ENCODE measurements at regions not wholly inside any gene's neighbourhood (a gene's known extent, or its start where the extent isn't known, plus 50 kb on each side); places are given as distances from the start of the nearest gene placed in this dataset.
"Not testable (repeated sequence)": the region's sequence is repeated elsewhere in the genome, so short reads cannot be mapped to it uniquely, and the experiment has no call there.

- no peaks in the 10 kb centered on the region for H3K27me3 ChIP-seq
- H3K4me2 ChIP-seq = no peak overlapping the region; a peak in 1 of 22 replicates
- no peak for TF ChIP-seq Cebpa-rat (IDR thresholded peaks at IDR 0.05)
- no peaks in the 10 kb centered on the region for H4K20me1 ChIP-seq
- H3K27ac ChIP-seq = no peak overlapping the region
- no peaks in the 10 kb centered on the region; a peak in 1 of 22 replicates for H3K9me3 ChIP-seq (replicated peaks in 1 of 11)
- no peak overlapping the region for H3K9ac ChIP-seq
- H3K36me3 ChIP-seq = no peaks in the 10 kb centered on the region
- no peak overlapping the region for H3K4me3 ChIP-seq
- H3K4me1 ChIP-seq = peaks cover 0 to 28% (median 23%) of the 10 kb centered on the region in 10 experiments; a peak in 16 of 20 replicates
Observed at GRCh38 chr10:84706875-84707274, 378.5 kb downstream of the CCSER2 start.

- no peaks in the 10 kb centered on the region for H3K36me3 ChIP-seq
- H3K9ac ChIP-seq = no peak overlapping the region
- H3K4me3 ChIP-seq = no peak overlapping the region
- no peak for TF ChIP-seq Cebpa-rat (IDR thresholded peaks at IDR 0.05)
- no peak overlapping the region for H3K27ac ChIP-seq
- no peaks in the 10 kb centered on the region for H3K4me1 ChIP-seq
- H4K20me1 ChIP-seq = no peaks in the 10 kb centered on the region
- no peaks in the 10 kb centered on the region for H3K27me3 ChIP-seq
- H3K9me3 ChIP-seq (replicated peaks in 1 of 11) = no peaks in the 10 kb centered on the region
- no peak overlapping the region for H3K4me2 ChIP-seq
Observed at GRCh38 chr10:84715911-84716310, 387.5 kb downstream of the CCSER2 start.

GRCh38 chr10:84718877-84719616, 390.7 kb downstream of the CCSER2 start:
- no peak overlapping the region for H3K4me2 ChIP-seq
- no peaks in the 10 kb centered on the region for H3K36me3 ChIP-seq
- H3K27ac ChIP-seq = no peak overlapping the region
- H3K9ac ChIP-seq = no peak overlapping the region
- H3K4me1 ChIP-seq = no peaks in the 10 kb centered on the region
- no peak for TF ChIP-seq Cebpa-rat (IDR thresholded peaks at IDR 0.05)
- no peaks in the 10 kb centered on the region for H3K27me3 ChIP-seq
- no peaks in the 10 kb centered on the region for H4K20me1 ChIP-seq
- H3K9me3 ChIP-seq (replicated peaks in 1 of 11) = no peaks in the 10 kb centered on the region
- no peak overlapping the region for H3K4me3 ChIP-seq

- Histone ChIP-seq H3K4me3 (no peak overlapping the region), H3K4me1 (no peaks in the 10 kb centered on the region), H3K9me3 (replicated peaks in 1 of 11) (no peaks in the 10 kb centered on the region), H3K9ac (no peak overlapping the region), H3K4me2 (no peak overlapping the region), H3K36me3 (no peaks in the 10 kb centered on the region), H4K20me1 (no peaks in the 10 kb centered on the region), H3K27ac (no peak overlapping the region), H3K27me3 (no peaks in the 10 kb centered on the region)
- no peak for TF ChIP-seq Cebpa-rat (IDR thresholded peaks at IDR 0.05)
Observed at GRCh38 chr10:84719687-84720086, 391.3 kb downstream of the CCSER2 start.

GRCh38 chr10:84727398-84727797, 399.0 kb downstream of the CCSER2 start:
- H3K27me3 ChIP-seq = no peaks in the 10 kb centered on the region
- no peaks in the 10 kb centered on the region for H3K4me1 ChIP-seq
- H3K9ac ChIP-seq = no peak overlapping the region
- no peaks in the 10 kb centered on the region for H4K20me1 ChIP-seq
- H3K36me3 ChIP-seq = no peaks in the 10 kb centered on the region
- H3K9me3 ChIP-seq (replicated peaks in 1 of 11) = peaks cover 0 to 13% (median 0%) of the 10 kb centered on the region in 11 experiments; a peak in 4 of 22 replicates
- TF ChIP-seq Cebpa-rat (IDR thresholded peaks at IDR 0.05) = no peak
- H3K4me3 ChIP-seq = no peak overlapping the region
- no peak overlapping the region for H3K4me2 ChIP-seq
- H3K27ac ChIP-seq = no peak overlapping the region

GRCh38 chr10:84739126-84739525, 410.7 kb downstream of the CCSER2 start:
- H3K36me3 ChIP-seq; H3K27ac ChIP-seq; H3K4me2 ChIP-seq; H4K20me1 ChIP-seq; H3K9me3 ChIP-seq (replicated peaks in 1 of 11); H3K27me3 ChIP-seq; H3K4me3 ChIP-seq; H3K9ac ChIP-seq; H3K4me1 ChIP-seq: not testable (repeated sequence)

- no peaks in the 10 kb centered on the region for H4K20me1 ChIP-seq
- no peak overlapping the region for H3K27ac ChIP-seq
- H3K4me2 ChIP-seq = no peak overlapping the region
- 0 out of 22 replicates have a peak, but pooled peaks cover 0 to 4% (median 0%) of the 10 kb centered on the region in 11 experiments for H3K9me3 ChIP-seq (replicated peaks in 1 of 11)
- no peaks in the 10 kb centered on the region for H3K36me3 ChIP-seq
- TF ChIP-seq Cebpa-rat (IDR thresholded peaks at IDR 0.05) = no peak
- H3K4me3 ChIP-seq = no peak overlapping the region
- H3K27me3 ChIP-seq = no peaks in the 10 kb centered on the region
- no peak overlapping the region for H3K9ac ChIP-seq
- no peaks in the 10 kb centered on the region for H3K4me1 ChIP-seq
Observed at GRCh38 chr10:84739641-84740040, 411.3 kb downstream of the CCSER2 start.

- 0 out of 22 replicates have a peak, but pooled peaks cover 0 to 4% (median 0%) of the 10 kb centered on the region in 11 experiments for H3K9me3 ChIP-seq (replicated peaks in 1 of 11)
- H3K4me3 ChIP-seq = no peak overlapping the region
- no peak for TF ChIP-seq Cebpa-rat (IDR thresholded peaks at IDR 0.05)
Observed at GRCh38 chr10:84743483-84743882, 415.1 kb downstream of the CCSER2 start.

GRCh38 chr10:84755311-84755710, 426.9 kb downstream of the CCSER2 start:
- no peak overlapping the region for H3K27ac ChIP-seq
- no peak for TF ChIP-seq Cebpa-rat (IDR thresholded peaks at IDR 0.05)

More at GRCh38 chr10:84743483-84743882, 415.1 kb downstream of the CCSER2 start:
- no peak overlapping the region for H3K27ac ChIP-seq
- H3K27me3 ChIP-seq = no peaks in the 10 kb centered on the region
- H3K4me2 ChIP-seq = no peak overlapping the region
- no peaks in the 10 kb centered on the region for H3K4me1 ChIP-seq
- H4K20me1 ChIP-seq = no peaks in the 10 kb centered on the region
- no peaks in the 10 kb centered on the region for H3K36me3 ChIP-seq
- H3K9ac ChIP-seq = no peak overlapping the region

GRCh38 chr10:84756653-84757052, 428.3 kb downstream of the CCSER2 start:
- not testable (repeated sequence) for H3K36me3 ChIP-seq; H3K27me3 ChIP-seq; H3K4me1 ChIP-seq; H3K9ac ChIP-seq; H3K4me3 ChIP-seq; H4K20me1 ChIP-seq; H3K27ac ChIP-seq; H3K9me3 ChIP-seq (replicated peaks in 1 of 11); H3K4me2 ChIP-seq

More at GRCh38 chr10:84755311-84755710, 426.9 kb downstream of the CCSER2 start:
- no peaks in the 10 kb centered on the region for H3K9me3 ChIP-seq (replicated peaks in 1 of 11)
- H3K9ac ChIP-seq = no peak overlapping the region
- H3K4me2 ChIP-seq = no peak overlapping the region
- no peaks in the 10 kb centered on the region for H3K36me3 ChIP-seq
- no peaks in the 10 kb centered on the region for H4K20me1 ChIP-seq
- no peaks in the 10 kb centered on the region for H3K27me3 ChIP-seq
- H3K4me3 ChIP-seq = no peak overlapping the region
- H3K4me1 ChIP-seq = no peaks in the 10 kb centered on the region

GRCh38 chr10:84761994-84762614, 433.7 kb downstream of the CCSER2 start:
- peaks cover 0 to 11% (median 6%) of the 10 kb centered on the region in 10 experiments; a peak in 11 of 20 replicates for H3K4me1 ChIP-seq
- H3K4me3 ChIP-seq; H3K27me3 ChIP-seq; H3K9me3 ChIP-seq (replicated peaks in 1 of 11); H3K4me2 ChIP-seq; H3K9ac ChIP-seq; H4K20me1 ChIP-seq; H3K27ac ChIP-seq; H3K36me3 ChIP-seq: not testable (repeated sequence)

Data from BLaER1 treated with 17β-estradiol and CSF1 and Interleukin-3, amounts not matched to agents 10 nM and 100 nM (cell line).